Ureter (tissue), 1 donor: ENCODE measurements at regions not wholly inside any gene's neighbourhood (a gene's known extent, or its start where the extent isn't known, plus 50 kb on each side); places are given as distances from the start of the nearest gene placed in this dataset.
"Not testable (repeated sequence)": the region's sequence is repeated elsewhere in the genome, so short reads cannot be mapped to it uniquely, and the experiment has no call there.

Source experiments
- DNase-seq: peaks from one replicate; pipeline ENCODE4 v3.0.0-alpha.2; 2020; ENCODE audit warnings: low spot score
- donor health status: DM: yes; HTN: yes; CAD: no.

DNA sequence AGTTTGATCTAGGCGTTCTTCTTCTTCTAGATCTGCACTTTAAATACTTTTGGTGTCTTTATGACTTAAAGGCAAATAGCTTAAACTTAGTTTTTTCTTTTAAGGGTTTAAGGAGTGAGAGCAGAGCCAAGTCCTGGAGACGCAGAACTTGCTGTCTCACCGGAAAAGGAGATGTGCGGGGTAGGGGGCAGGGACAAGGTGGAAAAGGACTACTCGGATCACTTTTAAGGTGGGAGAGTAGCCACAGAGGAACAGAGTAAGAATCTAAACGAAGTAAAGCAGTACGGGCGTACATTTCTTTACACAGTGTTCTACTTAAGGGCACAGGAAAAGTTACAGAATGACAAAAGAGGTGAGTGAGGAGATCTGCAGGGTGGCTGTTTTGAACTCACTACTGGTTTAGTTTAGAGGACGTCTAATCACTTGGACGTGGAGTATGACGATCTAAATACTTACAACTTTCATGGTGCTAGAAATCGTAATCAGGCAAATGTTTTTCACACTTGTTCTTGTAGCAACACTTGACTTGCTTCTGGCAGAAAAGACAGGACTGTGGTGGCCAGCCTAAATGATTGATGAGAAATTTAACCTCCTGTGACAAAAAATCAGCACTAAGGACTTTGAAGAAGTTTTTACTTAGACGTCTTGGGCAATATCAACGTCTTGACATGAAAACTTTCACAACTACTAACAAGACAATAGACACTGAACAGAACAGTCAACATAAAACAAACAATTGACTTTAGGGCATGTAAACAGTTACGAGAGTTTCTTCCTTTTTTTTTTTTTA, 127.0 kb downstream of the ART5 start:
- DNase-seq: not testable (repeated sequence)

GRCh38 chr11:3513311-3513710, 128.5 kb downstream of the ART5 start:
- not testable (repeated sequence) for DNase-seq

DNA sequence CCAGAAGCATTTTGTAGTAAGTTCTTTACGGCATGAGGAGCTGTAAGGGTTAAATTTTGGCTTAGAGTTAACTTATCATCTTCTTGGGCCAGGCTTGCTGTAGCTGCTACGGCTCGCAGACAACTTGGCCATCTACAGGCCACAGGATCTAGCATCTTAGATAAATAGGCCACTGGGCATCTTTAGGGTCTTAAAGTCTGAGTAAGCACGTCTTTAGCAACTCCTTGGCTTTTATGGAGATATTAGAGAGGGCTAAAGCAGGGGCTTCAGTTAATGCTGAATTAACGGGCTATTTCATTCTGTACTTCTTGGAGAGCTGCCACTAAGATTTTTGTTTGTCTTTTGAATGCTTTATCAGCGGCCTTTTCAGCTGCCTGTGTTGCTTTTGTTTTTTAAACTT, 129.0 kb downstream of the ART5 start:
- DNase-seq: not testable (repeated sequence)

DNA sequence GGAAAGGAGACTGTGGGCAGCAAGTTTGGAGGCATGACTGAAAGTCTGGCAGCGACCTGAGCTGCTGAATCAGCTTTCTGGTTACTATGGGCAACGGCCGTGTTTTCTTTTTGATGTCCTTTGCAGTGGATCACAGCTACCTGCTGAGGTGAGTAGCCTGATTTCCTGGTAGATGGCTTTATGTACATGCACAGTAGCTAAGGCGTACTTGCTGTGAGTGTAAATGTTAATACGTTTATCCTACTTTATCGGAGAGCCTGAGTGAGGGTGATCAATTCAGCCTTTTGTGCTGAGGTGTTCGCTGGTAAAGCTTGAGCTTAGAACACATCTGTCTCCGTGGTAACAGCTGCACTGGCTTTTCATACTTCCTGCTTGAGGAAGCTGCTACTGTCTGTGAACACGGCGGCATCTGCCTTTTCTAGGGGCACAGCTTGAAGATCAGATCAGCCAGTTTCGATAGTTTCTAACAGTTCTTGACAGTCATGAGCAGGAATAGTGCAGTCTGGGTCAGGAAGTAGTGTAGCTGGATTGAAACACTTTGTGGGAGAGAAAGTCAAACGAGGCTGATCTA, 129.6 kb downstream of the ART5 start:
- peak; percentile 43 for DNase-seq

DNA sequence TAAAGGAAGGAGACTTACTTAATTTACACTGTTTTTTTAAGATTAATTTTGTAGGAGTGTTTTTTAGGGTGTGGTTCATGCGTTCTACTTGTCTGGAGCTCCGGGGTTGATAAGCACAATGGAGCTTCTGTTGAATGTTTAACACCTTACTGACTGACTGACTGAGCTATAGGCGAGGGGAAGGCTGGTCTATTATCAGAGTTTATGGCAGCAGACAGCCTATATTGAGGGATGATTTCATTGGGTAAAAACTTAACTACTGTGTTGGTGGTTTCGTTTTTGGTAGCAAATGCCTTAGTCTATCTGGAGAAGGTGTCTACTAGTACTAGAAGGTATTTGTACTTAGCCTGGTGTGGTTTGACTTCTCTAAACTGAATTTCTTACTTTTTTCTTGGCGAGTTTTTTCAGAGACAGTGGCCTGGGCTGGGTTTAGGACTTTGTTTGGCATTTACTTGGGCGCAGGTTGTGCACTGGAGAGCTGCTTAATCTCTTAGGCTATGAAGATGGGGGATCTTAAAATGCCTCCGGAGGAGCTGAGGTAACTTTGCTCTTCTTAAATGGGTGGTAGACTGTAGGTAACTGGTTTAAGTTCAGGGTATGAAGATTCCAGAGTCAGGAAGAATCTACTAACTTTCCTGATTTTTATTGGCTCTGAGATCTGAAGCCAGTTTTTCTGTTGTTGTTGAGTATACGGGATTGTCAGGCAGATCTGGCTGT, 130.2 kb downstream of the ART5 start:
- not testable (repeated sequence) for DNase-seq

DNA sequence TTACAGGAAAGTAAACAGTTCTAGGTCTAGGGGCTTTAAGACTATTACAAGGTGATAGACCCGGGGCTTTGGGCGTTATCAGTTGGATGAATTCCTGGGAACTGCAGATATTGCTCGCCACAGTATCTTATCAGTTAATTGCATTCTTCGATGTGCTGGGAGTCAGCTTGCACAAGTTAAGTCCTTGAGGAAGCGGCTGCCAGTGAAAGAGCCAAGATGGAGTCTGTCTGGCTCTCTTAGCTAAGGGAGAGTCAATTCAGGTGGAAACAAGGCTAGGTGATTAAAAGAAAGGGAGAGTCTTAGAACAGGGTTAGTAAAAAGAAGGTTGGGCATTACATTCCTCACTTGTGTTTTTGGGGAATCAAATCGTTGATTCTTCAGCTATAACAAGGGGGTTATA, 130.6 kb upstream of the ZNF195 start:
- not testable (repeated sequence) for DNase-seq

- not testable (repeated sequence) for DNase-seq
Measured at GRCh38 chr11:3499198-3499597, 120.3 kb upstream of the ZNF195 start.

DNA sequence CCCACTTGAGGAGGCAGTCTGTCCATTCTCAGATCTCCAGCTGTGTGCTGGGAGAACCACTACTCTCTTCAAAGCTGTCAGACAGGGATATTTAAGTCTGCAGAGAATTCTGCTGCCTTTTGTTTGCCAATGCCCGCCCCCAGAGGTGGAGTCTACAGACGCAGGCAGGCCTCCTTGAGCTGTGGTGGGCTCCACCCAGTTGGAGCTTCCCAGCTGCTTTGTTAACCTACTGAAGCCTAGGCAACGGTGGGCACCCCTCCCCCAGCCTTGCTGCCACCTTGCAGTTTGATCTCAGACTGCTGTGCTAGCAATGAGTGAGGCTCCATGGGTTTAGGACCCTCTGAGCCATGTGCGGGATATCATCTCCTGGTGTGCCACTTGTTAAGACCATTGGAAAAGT, 119.4 kb upstream of the ZNF195 start:
- not testable (repeated sequence) for DNase-seq

DNA sequence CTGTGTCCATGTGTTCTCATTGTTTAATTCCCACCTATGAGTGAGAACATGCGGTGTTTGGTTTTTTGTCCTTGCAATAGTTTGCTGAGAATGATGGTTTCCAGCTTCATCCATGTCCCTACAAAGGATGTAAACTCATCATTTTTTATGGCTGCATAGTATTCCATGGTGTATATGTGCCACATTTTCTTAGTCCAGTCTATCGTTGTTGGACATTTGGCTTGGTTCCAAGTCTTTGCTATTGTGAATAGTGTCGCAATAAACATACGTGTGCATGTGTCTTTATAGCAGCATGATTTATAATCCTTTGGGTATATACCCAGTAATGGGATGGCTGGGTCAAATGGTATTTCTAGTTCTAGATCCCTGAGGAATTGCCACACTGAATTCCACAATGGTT, 114.2 kb upstream of the ZNF195 start:
- not testable (repeated sequence) for DNase-seq

GRCh38 chr11:3488003-3488402, 109.1 kb upstream of the ZNF195 start:
- not testable (repeated sequence) for DNase-seq

DNA sequence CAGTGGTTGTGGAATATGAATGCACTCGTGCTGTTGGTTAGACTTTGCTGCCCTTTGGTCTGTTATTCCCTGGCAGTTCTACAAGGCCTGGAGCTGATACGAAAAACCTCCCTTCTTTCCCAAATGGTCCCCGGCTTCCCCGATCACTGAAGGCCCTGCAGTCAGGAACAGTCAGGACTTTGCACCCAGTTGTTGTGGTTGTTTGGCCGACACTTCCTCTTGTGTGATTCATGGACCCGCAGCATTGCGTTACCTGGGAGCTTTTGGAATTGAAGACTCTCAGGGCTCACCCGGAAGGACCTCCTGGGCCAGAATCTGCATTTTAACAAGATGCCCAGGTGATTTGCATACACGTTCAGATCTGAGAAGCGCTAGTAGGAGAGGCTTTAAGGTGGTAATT, 106.8 kb upstream of the ZNF195 start:
- not testable (repeated sequence) for DNase-seq

DNA sequence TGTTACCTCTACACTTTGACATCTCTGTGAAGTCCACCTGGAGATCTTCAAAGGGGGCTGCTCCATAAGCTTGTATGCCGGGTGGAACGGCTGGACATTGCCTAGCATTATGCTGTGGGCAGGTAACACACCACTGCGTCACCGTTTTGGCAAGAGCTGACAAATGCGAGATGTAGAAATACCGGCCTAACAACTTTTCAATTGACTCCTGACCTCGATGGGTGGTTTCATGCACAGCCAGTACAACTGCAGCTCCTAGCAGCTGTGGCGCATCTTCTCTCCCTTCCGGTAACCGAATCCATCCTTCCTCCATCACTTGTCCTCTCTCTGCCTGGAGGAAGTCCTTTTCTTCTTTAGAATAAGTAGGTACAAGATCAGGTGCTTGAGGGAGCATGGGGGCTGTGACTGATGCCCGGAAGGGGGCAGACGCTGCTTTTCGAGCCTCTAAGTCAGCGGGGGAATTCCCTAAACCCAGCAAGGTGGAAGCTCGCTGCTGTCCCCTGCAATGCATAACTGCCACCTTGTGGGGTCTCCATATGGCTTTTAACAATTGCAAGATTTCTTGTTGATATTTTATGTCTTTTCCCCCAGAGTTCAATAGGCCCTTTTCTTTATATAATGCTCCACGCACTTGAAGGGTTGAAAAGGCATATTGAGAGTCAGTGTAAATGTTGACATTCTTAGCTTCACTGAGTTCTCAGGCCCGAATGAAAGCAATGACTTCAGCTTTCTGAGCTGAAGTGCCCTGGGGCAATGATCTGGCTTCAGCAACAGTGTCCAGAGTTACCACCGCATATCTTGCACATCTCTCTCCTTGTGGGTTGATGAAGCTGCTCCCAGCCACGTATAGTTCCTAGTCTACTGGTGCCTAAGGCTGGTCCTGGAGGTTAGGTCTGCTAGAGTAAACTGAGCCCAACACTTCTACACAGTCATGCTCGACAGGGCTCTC, 98.3 kb upstream of the ZNF195 start:
- peak; percentile 75 for DNase-seq

DNA sequence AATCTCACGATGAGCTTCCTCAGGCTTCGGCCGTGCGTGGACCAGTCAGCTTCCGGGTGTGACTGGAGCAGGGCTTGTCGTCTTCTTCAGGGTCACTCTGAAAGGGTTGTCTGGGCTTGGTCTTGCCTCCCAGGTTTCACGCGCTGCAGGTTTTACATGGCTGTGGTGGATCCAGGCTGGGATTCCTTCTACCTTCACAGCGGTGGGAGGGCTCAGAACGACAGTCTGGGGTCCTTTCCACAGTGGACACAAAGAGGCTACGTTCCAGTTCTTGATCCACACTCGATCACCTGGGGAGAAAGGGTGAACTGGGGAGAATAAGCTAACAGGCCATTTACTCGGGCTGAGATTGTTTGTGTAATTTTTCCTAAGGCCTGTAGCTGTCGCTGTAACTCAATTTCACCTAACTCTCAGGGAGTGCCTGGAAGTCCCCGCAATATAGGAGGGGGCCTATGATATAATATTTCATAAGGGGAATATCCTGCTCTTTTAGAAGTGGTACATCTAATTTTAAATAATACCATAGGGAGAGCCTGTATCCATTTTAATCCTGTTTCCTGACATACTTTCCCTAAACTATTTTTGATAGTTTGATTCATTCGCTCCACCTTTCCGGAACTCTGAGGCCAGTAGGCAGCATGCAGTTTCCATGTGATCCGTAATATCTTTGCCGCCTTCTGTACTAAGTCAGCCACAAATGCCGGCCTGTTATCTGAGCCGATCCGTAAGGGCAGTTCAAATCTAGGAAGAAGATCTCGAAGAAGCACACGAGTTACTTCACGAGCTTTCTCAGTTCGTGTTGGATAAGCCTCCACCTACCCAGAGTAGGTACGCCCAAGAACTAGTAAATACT, 97.4 kb upstream of the ZNF195 start:
- not testable (repeated sequence) for DNase-seq

DNA sequence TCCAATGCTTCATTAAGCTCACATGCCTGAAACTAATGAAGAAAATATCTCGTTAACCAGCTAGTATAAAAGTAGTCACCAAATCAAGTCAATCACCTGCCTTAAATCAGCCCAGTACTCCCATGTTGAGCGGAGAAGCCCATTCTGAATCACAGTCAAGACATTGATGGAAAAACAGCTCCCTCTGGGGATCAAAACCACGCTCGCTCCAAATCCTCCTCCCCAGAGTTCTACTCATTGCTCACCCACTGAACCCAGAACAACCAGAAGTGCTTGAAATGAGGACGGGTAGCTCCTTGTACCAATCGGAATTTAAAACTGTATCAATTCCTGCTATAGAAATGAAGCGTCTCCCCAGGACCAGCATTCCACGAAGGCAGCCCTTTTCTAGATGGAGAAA, 90.0 kb upstream of the ZNF195 start:
- DNase-seq: not testable (repeated sequence)

DNA sequence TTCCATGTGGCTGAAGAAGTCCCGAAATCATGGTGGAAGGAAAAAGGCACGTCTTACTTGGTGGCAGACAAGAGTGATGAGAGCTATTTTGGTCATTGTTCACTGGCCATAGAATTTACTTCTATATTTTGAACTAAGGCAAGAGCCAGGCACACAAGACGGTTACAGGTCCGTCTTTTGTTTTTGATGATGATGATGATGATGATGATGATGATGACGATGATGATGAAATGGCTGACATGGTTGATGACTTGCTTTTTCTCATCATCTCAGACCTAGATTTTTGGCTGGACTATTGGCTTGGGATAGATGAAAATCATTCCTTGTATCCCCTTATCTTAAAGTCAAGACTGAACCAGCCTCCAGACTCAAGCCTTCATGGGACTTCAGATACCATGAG, 88.7 kb upstream of the ZNF195 start:
- not testable (repeated sequence) for DNase-seq

DNA sequence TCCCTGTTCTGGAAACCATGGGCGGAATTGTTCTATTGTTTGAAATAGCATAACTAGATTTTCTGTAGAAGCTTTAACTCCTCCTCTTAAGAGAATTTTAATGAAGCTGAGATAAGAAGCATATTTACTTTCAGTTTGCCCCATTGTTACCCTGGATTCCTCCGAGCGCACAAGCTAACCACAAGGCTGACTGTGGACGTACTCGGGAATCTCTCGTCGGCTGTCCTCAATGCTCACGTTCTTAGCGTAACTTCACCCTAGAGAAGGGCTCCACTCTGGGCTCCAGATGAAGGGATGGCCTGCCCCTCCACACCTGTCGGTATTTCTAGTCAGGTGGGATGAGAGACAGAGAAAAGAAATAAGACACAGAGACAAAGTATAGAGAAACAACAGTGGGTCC, 76.7 kb upstream of the ZNF195 start:
- DNase-seq: not testable (repeated sequence)

- DNase-seq: peak; percentile 73
Measured at GRCh38 chr11:3454844-3455243, 75.9 kb upstream of the ZNF195 start.

- DNase-seq: not testable (repeated sequence)
Measured at GRCh38 chr11:3453596-3454256, 74.8 kb upstream of the ZNF195 start.

DNA sequence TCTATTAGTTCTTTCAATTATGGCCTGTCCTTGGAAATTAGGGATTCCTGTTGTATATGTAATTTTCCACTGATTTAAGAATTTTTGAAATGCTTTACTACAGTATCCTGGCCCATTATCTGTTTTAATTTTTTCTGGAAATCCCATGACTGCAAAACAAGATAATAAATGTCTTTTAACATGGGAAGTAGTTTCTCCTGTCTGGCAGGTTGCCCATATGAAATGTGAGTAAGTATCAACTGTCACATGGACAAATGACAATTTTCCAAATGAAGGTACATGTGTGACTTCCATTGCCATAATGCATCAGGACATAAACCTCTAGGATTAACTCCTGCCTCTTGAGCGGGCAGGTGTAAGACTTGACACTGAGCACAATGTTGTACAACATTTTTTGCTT, 71.9 kb upstream of the ZNF195 start:
- DNase-seq: not testable (repeated sequence)

DNA sequence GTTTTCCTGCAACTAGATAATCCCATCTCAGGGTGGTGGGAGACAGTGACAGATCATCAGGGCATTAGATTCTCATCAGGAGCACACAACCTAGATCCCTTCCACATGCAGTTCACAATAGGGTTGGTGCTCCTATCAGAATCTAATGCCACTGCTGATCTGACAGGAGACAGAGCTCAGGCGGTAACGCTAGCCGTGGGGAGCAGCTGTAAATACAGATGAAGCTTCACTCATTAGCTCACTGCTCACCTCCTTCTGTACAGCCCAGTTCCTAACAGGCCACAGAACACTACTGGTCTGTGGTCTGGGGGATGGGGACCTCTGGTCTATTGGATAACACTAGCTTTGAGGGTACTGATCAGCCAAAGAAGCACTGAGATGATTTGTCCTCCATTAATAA, 66.6 kb upstream of the ZNF195 start:
- not testable (repeated sequence) for DNase-seq
